KMS-11 (cell line): ENCODE measurements at regions not wholly inside any gene's neighbourhood (a gene's known extent, or its start where the extent isn't known, plus 50 kb on each side); places are given as distances from the start of the nearest gene placed in this dataset.

ENCODE experiments used
- H2AFZ ChIP-seq: fragments of 200-600 bp; sonication (generic); 2 replicates; pipeline ENCODE4 v1.6.1; 2016; ENCODE audit warnings: antibody characterized with exemption, mixed run types, low read depth
- H3K27ac ChIP-seq: fragments of 200-600 bp; sonication (generic); 2 replicates; pipeline ENCODE4 v1.6.1; 2016; ENCODE audit warnings: mild to moderate bottlenecking, mixed run types
- H3K27me3 ChIP-seq: fragments of 200-600 bp; sonication (generic); 2 replicates; pipeline ENCODE4 v1.6.1; 2017; ENCODE audit warnings: mild to moderate bottlenecking, low read depth, mixed run types, moderate library complexity; ENCODE audit not compliant: insufficient read depth
- H3K36me3 ChIP-seq: fragments of 200-600 bp; sonication (generic); 2 replicates; pipeline ENCODE4 v1.6.1; 2017; ENCODE audit warnings: mild to moderate bottlenecking, mixed run types; ENCODE audit not compliant: insufficient read depth
- H3K4me1 ChIP-seq: fragments of 200-600 bp; sonication (generic); 2 replicates; pipeline ENCODE4 v1.6.1; 2016; ENCODE audit warnings: mild to moderate bottlenecking, low read depth, mixed run types; ENCODE audit not compliant: poor library complexity, severe bottlenecking
- H3K4me2 ChIP-seq: fragments of 200-600 bp; sonication (generic); 2 replicates; pipeline ENCODE4 v1.7.0; 2016; ENCODE audit warnings: mild to moderate bottlenecking, mixed run types
- H3K4me3 ChIP-seq: fragments of 200-600 bp; sonication (generic); IDR thresholded peaks from 2 replicates; pipeline ENCODE4 v1.6.1; 2017; ENCODE audit warnings: low read depth, low read length, mixed read lengths; ENCODE audit not compliant: insufficient read depth
- H3K79me2 ChIP-seq: fragments of 200-600 bp; sonication (generic); 2 replicates; pipeline ENCODE4 v1.6.1; 2016; ENCODE audit warnings: low read depth, mixed run types; ENCODE audit not compliant: insufficient read depth
- H3K9ac ChIP-seq: fragments of 200-600 bp; sonication (generic); 2 replicates; pipeline ENCODE4 v1.6.1; 2016; ENCODE audit warnings: mild to moderate bottlenecking, mixed run types
- H4K20me1 ChIP-seq: fragments of 200-600 bp; sonication (generic); 2 replicates; pipeline ENCODE4 v1.6.1; 2016; ENCODE audit warnings: mild to moderate bottlenecking, mixed run types; ENCODE audit not compliant: insufficient read depth
- CTCF ChIP-seq: fragments of 200-600 bp; sonication (generic); conservative IDR thresholded peaks from 2 replicates; pipeline ENCODE4 v1.6.1; 2017; ENCODE audit warnings: low read depth, mild to moderate bottlenecking, antibody characterized with exemption, low read length, moderate library complexity, mixed read lengths

GRCh38 chr2:155836439-155836838 is 496.1 kb downstream of the NR4A2 start:
- Histone ChIP-seq H3K36me3 (no peaks in the 10 kb centered on the region), H3K79me2 (no peaks in the 10 kb centered on the region), H4K20me1 (no peaks in the 10 kb centered on the region), H3K4me2 (no peak overlapping the region), H3K27ac (no peak overlapping the region), H3K27me3 (no peaks in the 10 kb centered on the region), H3K9ac (no peak overlapping the region), H3K4me3 (no peak overlapping the region), H3K4me1 (no peaks in the 10 kb centered on the region), H2AFZ (no peak overlapping the region)
- no peak for TF ChIP-seq CTCF

GRCh38 chr2:155830817-155831579 is 501.5 kb downstream of the NR4A2 start:
- Histone ChIP-seq H3K27ac (no peak overlapping the region), H4K20me1 (no peaks in the 10 kb centered on the region), H3K4me1 (no peaks in the 10 kb centered on the region), H3K9ac (no peak overlapping the region), H3K4me2 (no peak overlapping the region), H3K79me2 (no peaks in the 10 kb centered on the region), H3K36me3 (no peaks in the 10 kb centered on the region), H3K4me3 (no peak overlapping the region), H3K27me3 (no peaks in the 10 kb centered on the region), H2AFZ (no peak overlapping the region)
- no peak for TF ChIP-seq CTCF

- Histone ChIP-seq H3K4me1 (no peaks in the 10 kb centered on the region), H4K20me1 (no peaks in the 10 kb centered on the region), H3K27ac (no peak overlapping the region), H3K36me3 (no peaks in the 10 kb centered on the region), H3K27me3 (no peaks in the 10 kb centered on the region), H3K79me2 (no peaks in the 10 kb centered on the region), H3K9ac (no peak overlapping the region), H2AFZ (no peak overlapping the region), H3K4me2 (no peak overlapping the region), H3K4me3 (no peak overlapping the region)
- no peak for TF ChIP-seq CTCF
These were observed 502.2 kb downstream of the NR4A2 start for GRCh38 chr2:155830351-155830750.

GRCh38 chr2:155825876-155826275 is 506.6 kb downstream of the NR4A2 start:
- Histone ChIP-seq H3K36me3 (no peaks in the 10 kb centered on the region), H3K9ac (no peak overlapping the region), H3K4me1 (no peaks in the 10 kb centered on the region), H3K4me3 (no peak overlapping the region), H3K27me3 (no peaks in the 10 kb centered on the region), H3K4me2 (no peak overlapping the region), H4K20me1 (no peaks in the 10 kb centered on the region), H3K27ac (no peak overlapping the region), H2AFZ (no peak overlapping the region), H3K79me2 (no peaks in the 10 kb centered on the region)
- no peak for TF ChIP-seq CTCF
